Vagina (tissue), 2 donors: ENCODE measurements at regions not wholly inside any gene's neighbourhood (a gene's known extent, or its start where the extent isn't known, plus 50 kb on each side); places are given as distances from the start of the nearest gene placed in this dataset.

ENCODE experiments used
- DNase-seq, 2 donors: peaks; one replicate each; pipeline ENCODE4 v3.0.0-alpha.2; 2017; ENCODE audit errors: extremely low spot score in 2 of 2
- H3K27ac ChIP-seq: fragments of 200-600 bp; sonication (generic); one replicate; pipeline ENCODE4 v1.5.1; 2019
- H3K27me3 ChIP-seq: fragments of 200-600 bp; sonication (generic); one replicate; pipeline ENCODE4 v1.5.1; 2019
- H3K36me3 ChIP-seq, 2 donors: fragments of 200-600 bp; sonication (generic); one replicate each; pipeline ENCODE4 v1.5.1; 2017 to 2019
- H3K4me1 ChIP-seq: fragments of 200-600 bp; sonication (generic); one replicate; pipeline ENCODE4 v1.5.1; 2019
- H3K4me3 ChIP-seq, 2 donors: fragments of 200-600 bp; sonication (generic); 1 replicate in 1 of 2; 2 replicates in 1 of 2; pipeline ENCODE4 v1.5.1; 2016 to 2019
- H3K9me3 ChIP-seq: fragments of 200-600 bp; sonication (generic); one replicate; pipeline ENCODE4 v1.5.1; 2019
- CTCF ChIP-seq, 3 experiments: fragments of 450-650 bp in 2 of 3; fragments of 200-600 bp in 1 of 3; sonication (generic) in 1 of 3; IDR thresholded peaks; one replicate each; pipeline ENCODE4 v1.5.1; 2017 to 2019; ENCODE audit warnings: antibody characterized with exemption in 3 of 3, mild to moderate bottlenecking in 2 of 3, moderate library complexity in 2 of 3
- POLR2A ChIP-seq, 2 donors: fragments of 450-650 bp; IDR thresholded peaks; one replicate each; pipeline ENCODE4 v1.6.1; 2017; ENCODE audit warnings: antibody characterized with exemption in 2 of 2, mild to moderate bottlenecking in 2 of 2, moderate library complexity in 2 of 2
- POLR2AphosphoS5 ChIP-seq, 2 donors: sonication (generic); formaldehyde crosslinking; IDR thresholded peaks; one replicate each; pipeline ENCODE4 v1.9.0; 2017; ENCODE audit warnings: antibody characterized with exemption in 2 of 2, mild to moderate bottlenecking in 2 of 2, low read depth in 1 of 2; ENCODE audit not compliant: insufficient read depth in 1 of 2
- intact Hi-C: fragments of 100-400 bp; cut with DNase I; formaldehyde crosslinking; loops from one replicate; pipeline ENCODE4 v1.15.1; 2023

GRCh38 chr4:128663325-128663724 lies 146.2 kb upstream of the JADE1 start:
- intact Hi-C loops = no loop called here

GRCh38 chr4:128661479-128661878 lies 148.0 kb upstream of the JADE1 start:
- Histone ChIP-seq H3K4me1 (peaks cover 32% of the 10 kb centered on the region), H3K36me3 (no peaks in the 10 kb centered on the region), H3K27me3 (no peaks in the 10 kb centered on the region), H3K4me3 (no peak overlapping the region), H3K27ac (peak overlapping the region; percentile 69), H3K9me3 (no peaks in the 10 kb centered on the region)
- DNase-seq = no peak
- TF ChIP-seq POLR2AphosphoS5 (IDR thresholded peaks at IDR 0.05; ENCODE audit: insufficient read depth in 1 of 2, low read depth in 1 of 2) (no peak), CTCF (IDR thresholded peaks at IDR 0.05) (no peak), POLR2A (IDR thresholded peaks at IDR 0.05) (no peak)
- intact Hi-C loops = no loop called here

More at GRCh38 chr4:128663325-128663724, 146.2 kb upstream of the JADE1 start:
- no peak for DNase-seq
- Histone ChIP-seq H3K9me3 (no peaks in the 10 kb centered on the region), H3K27ac (no peak overlapping the region), H3K4me3 (no peak overlapping the region), H3K4me1 (peaks cover 29% of the 10 kb centered on the region), H3K36me3 (no peaks in the 10 kb centered on the region), H3K27me3 (no peaks in the 10 kb centered on the region)
- no peak for TF ChIP-seq POLR2A (IDR thresholded peaks at IDR 0.05)
- no peak for TF ChIP-seq POLR2AphosphoS5 (IDR thresholded peaks at IDR 0.05; ENCODE audit: insufficient read depth in 1 of 2, low read depth in 1 of 2)
- no peak for TF ChIP-seq CTCF (IDR thresholded peaks at IDR 0.05)

GRCh38 chr4:128660361-128661215 lies 148.9 kb upstream of the JADE1 start:
- intact Hi-C loops = no loop called here
- H3K27ac ChIP-seq = peak overlapping the region; percentile 69

GRCh38 chr4:128658214-128658631 lies 151.3 kb upstream of the JADE1 start:
- no peak for DNase-seq
- Histone ChIP-seq H3K4me3 (no peak overlapping the region), H3K4me1 (peaks cover 32% of the 10 kb centered on the region), H3K27ac (peak overlapping the region; percentile 54), H3K9me3 (no peaks in the 10 kb centered on the region), H3K27me3 (no peaks in the 10 kb centered on the region), H3K36me3 (no peaks in the 10 kb centered on the region)
- TF ChIP-seq CTCF (IDR thresholded peaks at IDR 0.05) = no peak
- no peak for TF ChIP-seq POLR2A (IDR thresholded peaks at IDR 0.05)
- TF ChIP-seq POLR2AphosphoS5 (IDR thresholded peaks at IDR 0.05; ENCODE audit: insufficient read depth in 1 of 2, low read depth in 1 of 2) = no peak
- intact Hi-C loops = loop anchor here (5.0 kb wide), 1 partner anchor 86 kb away; no protein-coding TSS in a partner anchor

More at GRCh38 chr4:128660361-128661215, 148.9 kb upstream of the JADE1 start:
- Histone ChIP-seq H3K4me1 (peaks cover 32% of the 10 kb centered on the region), H3K4me3 (no peak overlapping the region), H3K27me3 (no peaks in the 10 kb centered on the region), H3K9me3 (no peaks in the 10 kb centered on the region), H3K36me3 (no peaks in the 10 kb centered on the region)
- TF ChIP-seq POLR2AphosphoS5 (IDR thresholded peaks at IDR 0.05; ENCODE audit: insufficient read depth in 1 of 2, low read depth in 1 of 2) = peak; percentile 60 to 95
- no peak for TF ChIP-seq POLR2A (IDR thresholded peaks at IDR 0.05)
- DNase-seq = peak in 1 of 2 donors; percentile 93

GRCh38 chr4:128657638-128658037 lies 151.9 kb upstream of the JADE1 start:
- no peak for DNase-seq
- H3K27me3 ChIP-seq = no peaks in the 10 kb centered on the region
- H3K4me1 ChIP-seq = peaks cover 36% of the 10 kb centered on the region
- H3K27ac ChIP-seq = peak overlapping the region; percentile 32
- H3K4me3 ChIP-seq = no peak overlapping the region
- TF ChIP-seq POLR2AphosphoS5 (IDR thresholded peaks at IDR 0.05; ENCODE audit: insufficient read depth in 1 of 2, low read depth in 1 of 2) (no peak), POLR2A (IDR thresholded peaks at IDR 0.05) (no peak), CTCF (IDR thresholded peaks at IDR 0.05) (no peak)
- intact Hi-C loops = loop anchor here (2.0 to 5.0 kb wide), 2 partner anchors 19 to 85 kb away; no protein-coding TSS in a partner anchor
- H3K36me3 ChIP-seq = no peaks in the 10 kb centered on the region
- H3K9me3 ChIP-seq = no peaks in the 10 kb centered on the region
